ENCODE measurements at regions not wholly inside any gene's neighbourhood (a gene's known extent, or its start where the extent isn't known, plus 50 kb on each side); places are given as distances from the start of the nearest gene placed in this dataset.

GRCh38 chr2:57119141-57119540 is 927.5 kb upstream of the VRK2 start:
- H3K4me1 Mint-ChIP-seq (ENCODE audit: low read depth, unreplicated experiment): peaks cover 9% of the 10 kb centered on the region
- H3K4me3 Mint-ChIP-seq (ENCODE audit: low read depth, unreplicated experiment): no peak overlapping the region
- no peak overlapping the region for H3K27ac Mint-ChIP-seq (ENCODE audit: unreplicated experiment)
- no peak for DNase-seq
- intact Hi-C loops (cut with micrococcal nuclease; ENCODE audit: unreplicated experiment): no loop called here
- TF ChIP-seq CTCF (IDR thresholded peaks at IDR 0.05; ENCODE audit: unreplicated experiment): no peak
- H3K36me3 Mint-ChIP-seq (ENCODE audit: insufficient read depth, unreplicated experiment): no peaks in the 10 kb centered on the region
- BruUV-seq (replicated peaks): no TSS peak
- H3K27me3 Mint-ChIP-seq (ENCODE audit: unreplicated experiment): no peaks in the 10 kb centered on the region
- no peaks in the 10 kb centered on the region for H3K9me3 Mint-ChIP-seq (ENCODE audit: low read depth, unreplicated experiment)
- CTCF ChIA-PET: no interaction called here

- Mint-ChIP-seq H3K36me3 (ENCODE audit: insufficient read depth, unreplicated experiment) (no peaks in the 10 kb centered on the region), H3K27me3 (ENCODE audit: unreplicated experiment) (no peaks in the 10 kb centered on the region), H3K4me1 (ENCODE audit: low read depth, unreplicated experiment) (peaks cover 6% of the 10 kb centered on the region), H3K27ac (ENCODE audit: unreplicated experiment) (no peak overlapping the region), H3K9me3 (ENCODE audit: low read depth, unreplicated experiment) (peaks cover 3% of the 10 kb centered on the region), H3K4me3 (ENCODE audit: low read depth, unreplicated experiment) (no peak overlapping the region)
- BruUV-seq (replicated peaks): no TSS peak
- DNase-seq: no peak
- CTCF ChIA-PET: no interaction called here
- TF ChIP-seq CTCF (IDR thresholded peaks at IDR 0.05; ENCODE audit: unreplicated experiment): no peak
- intact Hi-C loops (cut with micrococcal nuclease; ENCODE audit: unreplicated experiment): no loop called here
Measured at GRCh38 chr2:57126410-57126809, 920.2 kb upstream of the VRK2 start.

GRCh38 chr2:57139179-57139578 is 907.4 kb upstream of the VRK2 start:
- no peak for DNase-seq
- no peaks in the 10 kb centered on the region for H3K36me3 Mint-ChIP-seq (ENCODE audit: insufficient read depth, unreplicated experiment)
- no peak overlapping the region for H3K4me3 Mint-ChIP-seq (ENCODE audit: low read depth, unreplicated experiment)
- TF ChIP-seq CTCF (IDR thresholded peaks at IDR 0.05; ENCODE audit: unreplicated experiment): no peak
- H3K27ac Mint-ChIP-seq (ENCODE audit: unreplicated experiment): no peak overlapping the region
- H3K4me1 Mint-ChIP-seq (ENCODE audit: low read depth, unreplicated experiment): peaks cover 8% of the 10 kb centered on the region
- H3K27me3 Mint-ChIP-seq (ENCODE audit: unreplicated experiment): no peaks in the 10 kb centered on the region
- intact Hi-C loops (cut with micrococcal nuclease; ENCODE audit: unreplicated experiment): no loop called here
- no TSS peak for BruUV-seq (replicated peaks)
- no peaks in the 10 kb centered on the region for H3K9me3 Mint-ChIP-seq (ENCODE audit: low read depth, unreplicated experiment)
- CTCF ChIA-PET: no interaction called here

GRCh38 chr2:57141269-57141668 is 905.3 kb upstream of the VRK2 start:
- no peak for DNase-seq
- CTCF ChIA-PET: no interaction called here
- no peak overlapping the region for H3K4me3 Mint-ChIP-seq (ENCODE audit: low read depth, unreplicated experiment)
- BruUV-seq (replicated peaks): no TSS peak
- no peaks in the 10 kb centered on the region for H3K36me3 Mint-ChIP-seq (ENCODE audit: insufficient read depth, unreplicated experiment)
- intact Hi-C loops (cut with micrococcal nuclease; ENCODE audit: unreplicated experiment): no loop called here
- no peak overlapping the region for H3K27ac Mint-ChIP-seq (ENCODE audit: unreplicated experiment)
- TF ChIP-seq CTCF (IDR thresholded peaks at IDR 0.05; ENCODE audit: unreplicated experiment): no peak
- H3K27me3 Mint-ChIP-seq (ENCODE audit: unreplicated experiment): no peaks in the 10 kb centered on the region
- H3K4me1 Mint-ChIP-seq (ENCODE audit: low read depth, unreplicated experiment): peaks cover 8% of the 10 kb centered on the region
- peaks cover 2% of the 10 kb centered on the region for H3K9me3 Mint-ChIP-seq (ENCODE audit: low read depth, unreplicated experiment)

- Mint-ChIP-seq H3K9me3 (ENCODE audit: low read depth, unreplicated experiment) (peaks cover 7% of the 10 kb centered on the region), H3K27ac (ENCODE audit: unreplicated experiment) (no peak overlapping the region), H3K36me3 (ENCODE audit: insufficient read depth, unreplicated experiment) (no peaks in the 10 kb centered on the region), H3K4me3 (ENCODE audit: low read depth, unreplicated experiment) (no peak overlapping the region), H3K27me3 (ENCODE audit: unreplicated experiment) (no peaks in the 10 kb centered on the region), H3K4me1 (ENCODE audit: low read depth, unreplicated experiment) (peaks cover 8% of the 10 kb centered on the region)
- CTCF ChIA-PET: no interaction called here
- intact Hi-C loops (cut with micrococcal nuclease; ENCODE audit: unreplicated experiment): no loop called here
- no peak for TF ChIP-seq CTCF (IDR thresholded peaks at IDR 0.05; ENCODE audit: unreplicated experiment)
- DNase-seq: no peak
- no TSS peak for BruUV-seq (replicated peaks)
Measured at GRCh38 chr2:57146951-57147350, 899.7 kb upstream of the VRK2 start.

Measured in Calu3 (cell line).